Heart left ventricle (tissue), 13 donors: ENCODE measurements at regions not wholly inside any gene's neighbourhood (a gene's known extent, or its start where the extent isn't known, plus 50 kb on each side); places are given as distances from the start of the nearest gene placed in this dataset.
"Not testable (repeated sequence)": the region's sequence is repeated elsewhere in the genome, so short reads cannot be mapped to it uniquely, and the experiment has no call there.

Experiments used
- CTCF ChIP-seq, 12 donors: fragments of 200-600 bp; sonication (generic) in 4 of 12; IDR thresholded peaks; one replicate each; pipeline versions ENCODE4 v1.5.0 to v1.8.0; 2018 to 2022; ENCODE audit warnings: antibody characterized with exemption in 12 of 12, mild to moderate bottlenecking in 5 of 12
- POLR2A ChIP-seq, 2 donors: fragments of 450-650 bp; IDR thresholded peaks; one replicate each; pipeline ENCODE4 v1.6.1; 2017; ENCODE audit warnings: antibody characterized with exemption in 2 of 2, mild to moderate bottlenecking in 2 of 2, moderate library complexity in 2 of 2
- donor health status: ischemic (EF 13 %, LVEDD 7.1; RV severe dilation, severe dysfunction).
- donor health status: DM: no; HTN: yes; CAD: no.
- donor health status: DM: no; HTN: no; CAD: no.
- donor health status: ischemic (EF 25% LVEDD 6.9; RV normal size, moderate dysfunction).
- donor health status: ischemic (EF 25% LVEDD 5.7; RV mildly dilated, moderate dysfunction).
- donor health status: ischemic (EF 35%, LVEDD 5.7; RV mildly dilated, moderate dysfunction).
- donor health status: nonischemic (EF 11% LVEDD 7.7; RV severe dilation, severe dysfunction).
- donor health status: DM: yes; HTN: yes; CAD: no.
- donor health status: PGD.
- donor health status: ischemic (EF 29% LVEDD 5.4; RV normal size, mild dysfunction).
- donor health status: nonischemic (EF 23%, LVEDD 6.1; RV moderate dilation, normal function).

- TF ChIP-seq CTCF, POLR2A (IDR thresholded peaks at IDR 0.05): not testable (repeated sequence)
Observed at GRCh38 chr9:68593760-68594159, 53.1 kb upstream of the TMEM252 start.
